Endothelial cell (in vitro differentiated cells): ENCODE measurements at regions not wholly inside any gene's neighbourhood (a gene's known extent, or its start where the extent isn't known, plus 50 kb on each side); places are given as distances from the start of the nearest gene placed in this dataset.
A peak's percentile ranks its signal among the peaks of the same experiment; 100 is the strongest.
"Not testable (repeated sequence)": the region's sequence is repeated elsewhere in the genome, so short reads cannot be mapped to it uniquely, and the experiment has no call there.

Source experiments
- DNase-seq: peaks from one replicate; pipeline ENCODE4 v3.0.0; 2021; ENCODE audit warnings: low spot score
- H3K27ac Mint-ChIP-seq: one replicate; pipeline ENCODE4 v1.8.0; 2021; ENCODE audit warnings: mixed read lengths, inconsistent platforms; ENCODE audit not compliant: unreplicated experiment
- H3K27me3 Mint-ChIP-seq: one replicate; pipeline ENCODE4 v1.8.0; 2021; ENCODE audit warnings: mild to moderate bottlenecking, moderate library complexity, mixed read lengths, inconsistent platforms; ENCODE audit not compliant: unreplicated experiment
- H3K36me3 Mint-ChIP-seq: one replicate; pipeline ENCODE4 v1.8.0; 2021; ENCODE audit warnings: mild to moderate bottlenecking, low read depth, mixed read lengths, inconsistent platforms; ENCODE audit not compliant: unreplicated experiment
- H3K4me1 Mint-ChIP-seq: one replicate; pipeline ENCODE4 v1.8.0; 2021; ENCODE audit warnings: mild to moderate bottlenecking, mixed read lengths, inconsistent platforms; ENCODE audit not compliant: unreplicated experiment
- H3K4me3 Mint-ChIP-seq: one replicate; pipeline ENCODE4 v1.8.0; 2021; ENCODE audit warnings: mild to moderate bottlenecking, mixed read lengths, inconsistent platforms; ENCODE audit not compliant: unreplicated experiment
- H3K9me3 Mint-ChIP-seq: one replicate; pipeline ENCODE4 v1.8.0; 2021; ENCODE audit warnings: mixed read lengths, inconsistent platforms; ENCODE audit not compliant: unreplicated experiment
- CTCF ChIP-seq: fragments of 200-600 bp; sonication (generic); IDR thresholded peaks from one replicate; pipeline ENCODE4 v1.5.0; 2021; ENCODE audit warnings: antibody characterized with exemption; ENCODE audit not compliant: unreplicated experiment

- H3K36me3 Mint-ChIP-seq, result no peaks in the 10 kb centered on the region
- no peak for TF ChIP-seq CTCF
- H3K27me3 Mint-ChIP-seq, result no peaks in the 10 kb centered on the region
- no peak overlapping the region for H3K4me3 Mint-ChIP-seq
- H3K9me3 Mint-ChIP-seq, result no peaks in the 10 kb centered on the region
- H3K27ac Mint-ChIP-seq, result no peak overlapping the region
- no peaks in the 10 kb centered on the region for H3K4me1 Mint-ChIP-seq
- DNase-seq, result no peak
These were observed 91.6 kb upstream of the GRIN2B start for GRCh38 chr12:14072987-14073386.

GRCh38 chr12:14075797-14076393 is 94.5 kb upstream of the GRIN2B start:
- Mint-ChIP-seq H3K36me3 (no peaks in the 10 kb centered on the region), H3K27ac (no peak overlapping the region), H3K9me3 (no peaks in the 10 kb centered on the region), H3K27me3 (no peaks in the 10 kb centered on the region), H3K4me1 (no peaks in the 10 kb centered on the region), H3K4me3 (no peak overlapping the region)
- DNase-seq, result no peak
- no peak for TF ChIP-seq CTCF

DNA sequence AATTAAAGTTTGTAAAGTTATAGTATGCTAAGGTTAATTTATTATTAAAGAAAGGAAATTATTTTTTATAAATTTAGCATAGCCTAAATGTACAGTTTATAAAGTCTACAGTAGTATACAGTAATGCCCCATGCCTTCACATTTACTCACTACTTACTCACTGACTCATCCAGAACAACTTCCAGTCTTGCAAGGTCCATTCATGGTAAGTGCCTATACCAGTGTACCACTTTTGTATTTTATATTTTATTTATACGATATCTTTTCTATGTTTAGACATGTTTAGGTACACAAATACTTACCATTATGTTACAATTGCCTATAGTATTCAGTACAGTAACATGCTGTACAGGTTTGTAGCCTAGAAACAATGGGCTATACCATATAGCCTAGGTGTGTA is 95.1 kb upstream of the GRIN2B start:
- no peaks in the 10 kb centered on the region for H3K36me3 Mint-ChIP-seq
- no peaks in the 10 kb centered on the region for H3K4me1 Mint-ChIP-seq
- H3K4me3 Mint-ChIP-seq, result no peak overlapping the region
- no peak for TF ChIP-seq CTCF
- H3K27ac Mint-ChIP-seq, result no peak overlapping the region
- no peaks in the 10 kb centered on the region for H3K9me3 Mint-ChIP-seq
- DNase-seq, result no peak
- H3K27me3 Mint-ChIP-seq, result no peaks in the 10 kb centered on the region

- H3K27ac Mint-ChIP-seq, result no peak overlapping the region
- H3K36me3 Mint-ChIP-seq, result no peaks in the 10 kb centered on the region
- H3K27me3 Mint-ChIP-seq, result no peaks in the 10 kb centered on the region
- no peak for DNase-seq
- no peak for TF ChIP-seq CTCF
- H3K4me1 Mint-ChIP-seq, result no peaks in the 10 kb centered on the region
- no peak overlapping the region for H3K4me3 Mint-ChIP-seq
- no peaks in the 10 kb centered on the region for H3K9me3 Mint-ChIP-seq
These were observed 105.4 kb upstream of the GRIN2B start for GRCh38 chr12:14086838-14087237.

DNA sequence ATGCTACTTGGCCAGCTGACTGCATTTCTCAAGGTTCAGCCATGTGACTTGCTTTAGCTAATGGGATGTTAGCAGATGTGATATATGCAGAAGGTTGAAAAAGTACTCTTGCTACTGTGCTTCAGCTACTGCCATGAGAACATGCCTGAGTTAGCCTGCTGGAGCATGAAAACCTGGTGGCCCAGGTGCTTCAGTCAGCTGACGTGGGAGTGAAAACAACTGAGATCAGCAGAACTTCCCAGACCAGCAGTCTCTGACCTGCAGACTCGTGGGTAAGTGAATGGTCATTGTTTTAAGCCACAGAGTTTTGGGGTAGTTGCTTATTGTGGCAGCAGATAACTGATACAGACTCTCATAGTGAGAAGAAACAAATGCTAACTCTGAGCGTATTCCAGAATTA is 118.6 kb upstream of the GRIN2B start:
- DNase-seq, result no peak
- no peak overlapping the region for H3K27ac Mint-ChIP-seq
- no peaks in the 10 kb centered on the region for H3K36me3 Mint-ChIP-seq
- H3K4me3 Mint-ChIP-seq, result no peak overlapping the region
- TF ChIP-seq CTCF, result no peak
- no peaks in the 10 kb centered on the region for H3K9me3 Mint-ChIP-seq
- H3K27me3 Mint-ChIP-seq, result peaks cover 2% of the 10 kb centered on the region
- no peaks in the 10 kb centered on the region for H3K4me1 Mint-ChIP-seq

DNA sequence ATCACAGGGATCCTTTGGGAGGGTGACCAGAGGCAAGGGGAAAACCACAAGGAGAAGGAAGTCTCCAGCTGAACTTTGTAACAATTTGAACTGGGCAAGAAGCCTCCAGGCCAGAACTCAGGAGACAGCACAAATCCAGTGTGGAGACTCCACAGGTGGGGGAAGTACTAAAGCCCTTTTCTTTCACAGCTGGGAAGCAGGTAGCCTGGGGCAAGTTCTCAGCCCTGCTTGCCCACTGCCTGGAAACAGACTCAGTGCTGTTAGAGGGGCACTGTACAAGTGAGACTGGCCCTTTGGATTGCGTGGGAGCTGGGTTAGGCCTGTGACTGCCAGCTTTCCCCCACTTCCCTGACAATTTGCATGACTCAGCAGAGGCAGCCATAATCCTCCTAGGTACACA is 120.2 kb upstream of the GRIN2B start:
- not testable (repeated sequence) for H3K4me3 Mint-ChIP-seq, H3K27me3 Mint-ChIP-seq, H3K4me1 Mint-ChIP-seq, DNase-seq, H3K36me3 Mint-ChIP-seq, H3K9me3 Mint-ChIP-seq
- H3K27ac Mint-ChIP-seq, result peak overlapping the region; percentile 36
